ENCODE measurements at regions not wholly inside any gene's neighbourhood (a gene's known extent, or its start where the extent isn't known, plus 50 kb on each side); places are given as distances from the start of the nearest gene placed in this dataset.
"Not testable (repeated sequence)": the region's sequence is repeated elsewhere in the genome, so short reads cannot be mapped to it uniquely, and the experiment has no call there.

GRCh38 chr15:84534561-84535235, 66.1 kb upstream of the ZSCAN2 start:
- not testable (repeated sequence) for TF ChIP-seq POLR2A (IDR thresholded peaks at IDR 0.05; ENCODE audit: low read depth); CTCF (IDR thresholded peaks at IDR 0.05); POLR2AphosphoS5 (IDR thresholded peaks at IDR 0.05)
